ENCODE measurements at regions not wholly inside any gene's neighbourhood (a gene's known extent, or its start where the extent isn't known, plus 50 kb on each side); places are given as distances from the start of the nearest gene placed in this dataset.

DNA sequence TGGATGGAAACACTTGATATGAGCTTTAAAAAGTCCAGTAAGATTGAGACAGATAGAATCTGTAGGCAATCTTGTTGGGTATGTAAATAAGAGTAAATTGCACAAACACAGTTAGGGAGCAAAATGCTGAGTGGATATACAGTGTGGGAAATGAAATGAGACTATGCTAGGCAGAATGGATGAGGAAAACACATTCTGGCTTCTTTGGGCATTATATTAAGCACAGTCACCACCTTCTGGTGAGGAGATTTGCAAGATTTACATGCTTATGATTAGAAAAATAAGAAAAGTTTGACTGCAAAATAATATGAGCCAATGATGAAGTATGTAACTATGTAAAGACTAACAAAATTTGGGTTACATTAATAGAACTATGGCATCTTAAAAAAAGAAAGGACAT is 2165.0 kb upstream of the CELF4 start:
- TF ChIP-seq NANOG (IDR thresholded peaks at IDR 0.05; ENCODE audit: borderline replicate concordance) (no peak), EZH2phosphoT487 (IDR thresholded peaks at IDR 0.05; ENCODE audit: unreplicated experiment) (no peak), CREB1 (CRISPR knock-in tag; IDR thresholded peaks at IDR 0.05; ENCODE audit: low read depth) (no peak), EZH2 (IDR thresholded peaks at IDR 0.05; ENCODE audit: low read depth, unreplicated experiment) (no peak), JUNB (IDR thresholded peaks at IDR 0.05; ENCODE audit: unreplicated experiment) (no peak), POLR2AphosphoS5 (IDR thresholded peaks at IDR 0.05; ENCODE audit: low read depth) (no peak), STAT1 (IDR thresholded peaks at IDR 0.05; ENCODE audit: unreplicated experiment) (no peak)
- TF ChIP-seq, protein P1, sequence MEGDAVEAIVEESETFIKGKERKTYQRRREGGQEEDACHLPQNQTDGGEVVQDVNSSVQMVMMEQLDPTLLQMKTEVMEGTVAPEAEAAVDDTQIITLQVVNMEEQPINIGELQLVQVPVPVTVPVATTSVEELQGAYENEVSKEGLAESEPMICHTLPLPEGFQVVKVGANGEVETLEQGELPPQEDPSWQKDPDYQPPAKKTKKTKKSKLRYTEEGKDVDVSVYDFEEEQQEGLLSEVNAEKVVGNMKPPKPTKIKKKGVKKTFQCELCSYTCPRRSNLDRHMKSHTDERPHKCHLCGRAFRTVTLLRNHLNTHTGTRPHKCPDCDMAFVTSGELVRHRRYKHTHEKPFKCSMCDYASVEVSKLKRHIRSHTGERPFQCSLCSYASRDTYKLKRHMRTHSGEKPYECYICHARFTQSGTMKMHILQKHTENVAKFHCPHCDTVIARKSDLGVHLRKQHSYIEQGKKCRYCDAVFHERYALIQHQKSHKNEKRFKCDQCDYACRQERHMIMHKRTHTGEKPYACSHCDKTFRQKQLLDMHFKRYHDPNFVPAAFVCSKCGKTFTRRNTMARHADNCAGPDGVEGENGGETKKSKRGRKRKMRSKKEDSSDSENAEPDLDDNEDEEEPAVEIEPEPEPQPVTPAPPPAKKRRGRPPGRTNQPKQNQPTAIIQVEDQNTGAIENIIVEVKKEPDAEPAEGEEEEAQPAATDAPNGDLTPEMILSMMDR (conservative IDR thresholded peaks at IDR 0.05; ENCODE audit: low read depth in 2 of 2): no peak
- TF ChIP-seq, protein P2, sequence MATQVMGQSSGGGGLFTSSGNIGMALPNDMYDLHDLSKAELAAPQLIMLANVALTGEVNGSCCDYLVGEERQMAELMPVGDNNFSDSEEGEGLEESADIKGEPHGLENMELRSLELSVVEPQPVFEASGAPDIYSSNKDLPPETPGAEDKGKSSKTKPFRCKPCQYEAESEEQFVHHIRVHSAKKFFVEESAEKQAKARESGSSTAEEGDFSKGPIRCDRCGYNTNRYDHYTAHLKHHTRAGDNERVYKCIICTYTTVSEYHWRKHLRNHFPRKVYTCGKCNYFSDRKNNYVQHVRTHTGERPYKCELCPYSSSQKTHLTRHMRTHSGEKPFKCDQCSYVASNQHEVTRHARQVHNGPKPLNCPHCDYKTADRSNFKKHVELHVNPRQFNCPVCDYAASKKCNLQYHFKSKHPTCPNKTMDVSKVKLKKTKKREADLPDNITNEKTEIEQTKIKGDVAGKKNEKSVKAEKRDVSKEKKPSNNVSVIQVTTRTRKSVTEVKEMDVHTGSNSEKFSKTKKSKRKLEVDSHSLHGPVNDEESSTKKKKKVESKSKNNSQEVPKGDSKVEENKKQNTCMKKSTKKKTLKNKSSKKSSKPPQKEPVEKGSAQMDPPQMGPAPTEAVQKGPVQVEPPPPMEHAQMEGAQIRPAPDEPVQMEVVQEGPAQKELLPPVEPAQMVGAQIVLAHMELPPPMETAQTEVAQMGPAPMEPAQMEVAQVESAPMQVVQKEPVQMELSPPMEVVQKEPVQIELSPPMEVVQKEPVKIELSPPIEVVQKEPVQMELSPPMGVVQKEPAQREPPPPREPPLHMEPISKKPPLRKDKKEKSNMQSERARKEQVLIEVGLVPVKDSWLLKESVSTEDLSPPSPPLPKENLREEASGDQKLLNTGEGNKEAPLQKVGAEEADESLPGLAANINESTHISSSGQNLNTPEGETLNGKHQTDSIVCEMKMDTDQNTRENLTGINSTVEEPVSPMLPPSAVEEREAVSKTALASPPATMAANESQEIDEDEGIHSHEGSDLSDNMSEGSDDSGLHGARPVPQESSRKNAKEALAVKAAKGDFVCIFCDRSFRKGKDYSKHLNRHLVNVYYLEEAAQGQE (IDR thresholded peaks at IDR 0.05; ENCODE audit: unreplicated experiment): no peak

Measured in GM23338 (cell line).